Activated CD4-positive, alpha-beta memory T cell treated with anti-CD3 and anti-CD28 coated beads for 36 hours (primary cell): ENCODE measurements at regions not wholly inside any gene's neighbourhood (a gene's known extent, or its start where the extent isn't known, plus 50 kb on each side); places are given as distances from the start of the nearest gene placed in this dataset.

Experiments used
- CTCF ChIA-PET: fragments of 350-600 bp; sonication (Branson Sonifier 250); formaldehyde crosslinking; loops from one replicate; lab custom pipeline; 2021; ENCODE audit warnings: antibody characterized with exemption, inconsistent platforms; lab: Charles Lee
- POLR2A ChIA-PET: fragments of 350-600 bp; sonication (Branson Sonifier 250); formaldehyde crosslinking; loops from one replicate; lab custom pipeline; 2021; ENCODE audit warnings: antibody characterized with exemption; lab: Charles Lee
- DNase-seq: peaks from one replicate; pipeline ENCODE4 v3.0.0-alpha.2; 2020
- H3K27ac Mint-ChIP-seq: one replicate; pipeline ENCODE4 v1.8.0; 2021; ENCODE audit warnings: mixed read lengths
- H3K27me3 Mint-ChIP-seq: one replicate; pipeline ENCODE4 v1.8.0; 2021; ENCODE audit warnings: mixed read lengths
- H3K36me3 Mint-ChIP-seq: one replicate; pipeline ENCODE4 v1.8.0; 2021; ENCODE audit warnings: mixed read lengths
- H3K4me1 Mint-ChIP-seq: one replicate; pipeline ENCODE4 v1.8.0; 2021; ENCODE audit warnings: low read depth, mixed read lengths
- H3K4me3 Mint-ChIP-seq: one replicate; pipeline ENCODE4 v1.8.0; 2021; ENCODE audit warnings: mild to moderate bottlenecking, mixed read lengths
- H3K9me3 Mint-ChIP-seq: one replicate; pipeline ENCODE4 v1.8.0; 2021; ENCODE audit warnings: mixed read lengths
- intact Hi-C: fragments of 100-400 bp; cut with micrococcal nuclease; formaldehyde crosslinking; loops from one replicate; pipeline ENCODE4 v1.15.1; 2023

DNA sequence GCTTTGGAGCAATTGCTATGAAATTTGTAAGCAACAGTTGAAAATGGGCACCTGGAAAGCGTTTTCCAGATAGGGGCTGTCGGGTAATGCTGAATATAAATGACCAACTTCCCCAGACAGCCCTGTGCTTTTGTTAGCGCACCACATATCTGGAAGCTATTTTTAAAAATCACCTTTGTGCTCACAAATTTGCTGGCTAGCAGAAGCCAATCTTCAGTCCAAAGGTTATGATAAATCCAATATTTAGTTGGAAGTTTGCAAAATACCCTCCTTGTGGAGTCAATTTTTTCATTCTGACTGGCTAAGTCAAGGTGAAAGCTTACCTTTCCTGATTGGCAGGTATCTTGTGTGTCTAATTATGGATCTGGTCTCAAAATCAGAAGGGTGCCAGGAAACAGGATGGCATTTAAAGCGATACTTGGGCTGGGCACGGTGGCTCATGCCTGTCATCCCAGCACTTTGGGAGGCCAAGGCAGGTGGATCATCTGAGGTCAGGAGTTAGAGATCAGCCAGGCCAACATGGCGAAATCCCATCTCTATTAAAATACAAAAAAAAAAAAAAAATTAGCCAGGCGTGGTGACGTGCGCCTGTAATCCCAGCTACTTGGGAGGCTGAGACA is 124.1 kb upstream of the AJAP1 start:
- H3K9me3 Mint-ChIP-seq, result no peaks in the 10 kb centered on the region
- CTCF ChIA-PET, result no interaction called here
- no peak for DNase-seq
- H3K27me3 Mint-ChIP-seq, result peaks cover 9% of the 10 kb centered on the region
- H3K36me3 Mint-ChIP-seq, result no peaks in the 10 kb centered on the region
- H3K4me3 Mint-ChIP-seq, result no peak overlapping the region
- intact Hi-C loops, result no loop called here
- POLR2A ChIA-PET, result interaction anchor here (0.6 kb wide), 1 partner anchor 16 kb away, joined by 3 read pairs; no protein-coding TSS in a partner anchor
- no peak overlapping the region for H3K27ac Mint-ChIP-seq
- no peaks in the 10 kb centered on the region for H3K4me1 Mint-ChIP-seq

DNA sequence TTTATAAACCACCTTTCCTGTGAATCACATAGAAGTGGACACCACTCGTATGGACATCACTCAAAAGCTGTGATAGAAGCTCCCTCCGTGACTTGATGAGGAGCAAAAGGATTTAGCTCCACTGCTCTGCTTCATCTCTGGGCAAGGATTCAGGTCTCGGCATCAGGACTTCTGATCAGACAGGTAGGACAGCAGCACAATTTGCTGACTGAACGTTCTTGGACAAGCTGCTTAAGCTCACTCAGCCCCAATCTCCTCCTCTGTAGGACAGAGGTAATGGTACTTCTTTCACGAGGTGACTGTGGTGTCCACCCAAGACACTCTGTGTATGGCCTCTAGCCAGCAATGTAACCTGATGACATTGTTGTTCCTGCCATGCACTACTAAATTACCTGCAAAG is 122.6 kb upstream of the AJAP1 start:
- no peak for DNase-seq
- ChIA-PET CTCF (no interaction called here), POLR2A (no interaction called here)
- Mint-ChIP-seq H3K36me3 (no peaks in the 10 kb centered on the region), H3K4me1 (no peaks in the 10 kb centered on the region), H3K27ac (no peak overlapping the region), H3K9me3 (no peaks in the 10 kb centered on the region), H3K4me3 (no peak overlapping the region), H3K27me3 (peaks cover 9% of the 10 kb centered on the region)
- intact Hi-C loops, result no loop called here

- Mint-ChIP-seq H3K4me1 (no peaks in the 10 kb centered on the region), H3K9me3 (no peaks in the 10 kb centered on the region), H3K36me3 (no peaks in the 10 kb centered on the region), H3K27ac (no peak overlapping the region), H3K27me3 (peaks cover 7% of the 10 kb centered on the region), H3K4me3 (no peak overlapping the region)
- POLR2A ChIA-PET, result no interaction called here
- no peak for DNase-seq
- CTCF ChIA-PET, result no interaction called here
- intact Hi-C loops, result no loop called here
These were observed 121.8 kb upstream of the AJAP1 start for GRCh38 chr1:4532656-4533055.

- Mint-ChIP-seq H3K9me3 (peaks cover 10% of the 10 kb centered on the region), H3K27me3 (peaks cover 4% of the 10 kb centered on the region), H3K4me1 (no peaks in the 10 kb centered on the region), H3K27ac (no peak overlapping the region), H3K36me3 (no peaks in the 10 kb centered on the region), H3K4me3 (no peak overlapping the region)
- intact Hi-C loops, result no loop called here
- no peak for DNase-seq
- CTCF ChIA-PET, result no interaction called here
- POLR2A ChIA-PET, result no interaction called here
These were observed 107.5 kb upstream of the AJAP1 start for GRCh38 chr1:4546911-4547310.

DNA sequence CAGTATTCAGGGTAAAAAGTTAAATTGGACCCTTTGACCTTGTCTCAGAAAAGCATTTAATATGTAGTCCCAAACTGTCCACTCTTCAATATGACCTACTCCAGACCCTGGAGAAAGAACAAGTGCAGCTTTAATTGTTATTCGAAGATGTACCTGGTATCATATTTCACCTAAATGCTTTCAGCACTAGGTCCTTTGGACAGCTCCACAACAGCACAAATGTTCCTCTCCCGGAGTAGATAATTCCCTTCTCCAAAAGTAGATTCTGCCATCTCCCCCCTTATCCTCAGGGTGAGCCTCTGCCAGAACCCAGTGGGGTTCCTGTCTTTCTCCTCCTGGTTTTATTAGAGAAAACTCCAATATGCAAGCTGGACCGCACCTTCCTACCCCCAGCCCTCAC is 104.5 kb upstream of the AJAP1 start:
- no peaks in the 10 kb centered on the region for H3K36me3 Mint-ChIP-seq
- intact Hi-C loops, result no loop called here
- POLR2A ChIA-PET, result no interaction called here
- H3K27ac Mint-ChIP-seq, result no peak overlapping the region
- H3K4me1 Mint-ChIP-seq, result no peaks in the 10 kb centered on the region
- H3K9me3 Mint-ChIP-seq, result no peaks in the 10 kb centered on the region
- H3K27me3 Mint-ChIP-seq, result peaks cover 10% of the 10 kb centered on the region
- no peak for DNase-seq
- CTCF ChIA-PET, result no interaction called here
- H3K4me3 Mint-ChIP-seq, result no peak overlapping the region

DNA sequence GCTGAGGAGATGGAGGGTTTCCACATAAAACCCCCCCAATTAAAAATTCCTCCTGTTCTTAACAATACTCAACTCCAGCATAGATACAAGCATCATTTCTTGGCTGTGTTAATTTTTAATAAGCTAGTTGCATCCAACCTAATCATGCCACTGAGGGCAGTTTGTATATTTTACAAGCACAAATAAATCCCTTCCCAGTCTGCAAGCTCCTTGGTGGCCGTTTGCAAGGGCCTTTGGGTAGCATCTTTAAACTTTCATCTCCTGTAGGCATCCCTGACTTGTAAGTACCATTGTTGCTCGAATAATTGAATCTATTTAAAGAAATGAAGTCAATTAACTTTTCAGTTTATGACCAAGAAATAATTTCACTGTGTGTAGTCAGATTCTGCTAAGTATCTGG is 103.5 kb upstream of the AJAP1 start:
- H3K9me3 Mint-ChIP-seq, result no peaks in the 10 kb centered on the region
- H3K36me3 Mint-ChIP-seq, result no peaks in the 10 kb centered on the region
- H3K27me3 Mint-ChIP-seq, result peaks cover 13% of the 10 kb centered on the region
- ChIA-PET CTCF (no interaction called here), POLR2A (no interaction called here)
- no peak overlapping the region for H3K4me3 Mint-ChIP-seq
- H3K27ac Mint-ChIP-seq, result no peak overlapping the region
- DNase-seq, result no peak
- intact Hi-C loops, result no loop called here
- H3K4me1 Mint-ChIP-seq, result no peaks in the 10 kb centered on the region

DNA sequence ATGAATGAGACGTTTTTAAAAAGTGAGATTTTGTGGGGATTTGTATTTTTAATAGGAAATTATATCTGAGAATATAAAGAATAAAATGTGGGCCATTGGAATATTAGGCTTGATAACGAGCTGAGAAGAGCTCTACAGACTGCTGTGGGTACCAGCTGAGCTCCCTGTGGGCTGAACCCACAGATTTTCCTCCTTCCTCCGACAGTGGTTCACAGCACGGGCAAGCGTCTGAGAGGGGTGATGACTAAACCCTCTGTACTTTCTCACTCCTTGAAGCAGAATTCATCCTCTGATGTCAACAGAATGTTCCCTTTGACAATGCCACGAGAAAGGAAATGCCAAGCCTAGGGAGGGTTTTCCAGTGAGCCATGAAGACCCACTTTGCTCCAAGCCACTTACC is 102.7 kb upstream of the AJAP1 start:
- Mint-ChIP-seq H3K36me3 (no peaks in the 10 kb centered on the region), H3K27ac (no peak overlapping the region), H3K27me3 (peaks cover 10% of the 10 kb centered on the region), H3K4me3 (no peak overlapping the region), H3K4me1 (no peaks in the 10 kb centered on the region), H3K9me3 (no peaks in the 10 kb centered on the region)
- ChIA-PET CTCF (no interaction called here), POLR2A (no interaction called here)
- no peak for DNase-seq
- intact Hi-C loops, result no loop called here

DNA sequence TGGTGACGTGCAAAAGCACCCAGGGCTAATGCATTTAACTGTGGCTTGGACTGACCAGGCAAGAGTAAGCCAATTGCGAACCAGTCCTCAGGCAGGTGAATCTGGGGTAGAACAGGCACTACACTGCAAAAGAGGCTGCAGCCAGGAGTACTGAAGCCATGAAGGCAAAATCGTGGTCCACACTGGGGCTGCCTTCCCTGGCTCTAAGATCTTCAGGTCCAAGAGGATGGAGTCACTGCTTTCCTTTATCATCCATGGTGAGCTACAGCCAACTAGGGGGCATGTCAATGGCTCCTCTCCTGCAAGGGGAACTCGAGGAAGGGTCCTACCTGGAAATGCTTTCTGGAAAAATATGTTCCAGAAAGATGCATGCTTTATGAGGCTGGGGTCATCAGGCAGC is 100.6 kb upstream of the AJAP1 start:
- Mint-ChIP-seq H3K27ac (no peak overlapping the region), H3K9me3 (no peaks in the 10 kb centered on the region), H3K36me3 (no peaks in the 10 kb centered on the region), H3K4me3 (no peak overlapping the region), H3K4me1 (no peaks in the 10 kb centered on the region), H3K27me3 (peaks cover 10% of the 10 kb centered on the region)
- ChIA-PET CTCF (no interaction called here), POLR2A (no interaction called here)
- no peak for DNase-seq
- intact Hi-C loops, result no loop called here

- no peak for DNase-seq
- CTCF ChIA-PET, result no interaction called here
- Mint-ChIP-seq H3K36me3 (no peaks in the 10 kb centered on the region), H3K4me3 (no peak overlapping the region), H3K27me3 (peaks cover 13% of the 10 kb centered on the region), H3K4me1 (no peaks in the 10 kb centered on the region), H3K27ac (no peak overlapping the region), H3K9me3 (no peaks in the 10 kb centered on the region)
- intact Hi-C loops, result no loop called here
- POLR2A ChIA-PET, result no interaction called here
These were observed 100.0 kb upstream of the AJAP1 start for GRCh38 chr1:4554271-4554865.

- H3K27ac Mint-ChIP-seq, result no peak overlapping the region
- ChIA-PET CTCF (no interaction called here), POLR2A (no interaction called here)
- no peaks in the 10 kb centered on the region for H3K4me1 Mint-ChIP-seq
- H3K4me3 Mint-ChIP-seq, result no peak overlapping the region
- no peak for DNase-seq
- peaks cover 13% of the 10 kb centered on the region for H3K27me3 Mint-ChIP-seq
- intact Hi-C loops, result no loop called here
- no peaks in the 10 kb centered on the region for H3K36me3 Mint-ChIP-seq
- H3K9me3 Mint-ChIP-seq, result no peaks in the 10 kb centered on the region
These were observed 96.5 kb upstream of the AJAP1 start for GRCh38 chr1:4557949-4558348.

DNA sequence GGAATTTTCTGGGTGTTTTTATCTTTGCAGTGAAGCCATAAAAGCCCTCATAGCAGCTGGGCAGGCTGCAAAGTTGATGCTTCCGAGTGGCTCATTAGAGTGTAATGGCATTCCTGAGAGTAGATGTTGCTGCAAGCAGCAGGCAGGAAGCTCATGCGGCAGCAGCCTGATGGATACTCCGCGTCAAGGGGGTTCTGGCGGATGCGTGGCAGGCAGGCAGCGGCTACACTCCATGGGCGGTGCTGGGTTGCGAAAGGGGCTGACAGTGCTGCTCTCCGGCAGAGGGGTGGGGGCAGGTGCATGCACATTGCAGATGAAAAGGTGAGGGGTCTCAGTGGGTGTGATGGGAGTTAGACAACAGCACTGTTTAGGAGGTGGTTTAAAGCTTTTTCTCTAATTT is 93.2 kb upstream of the AJAP1 start:
- no peak overlapping the region for H3K27ac Mint-ChIP-seq
- H3K36me3 Mint-ChIP-seq, result no peaks in the 10 kb centered on the region
- POLR2A ChIA-PET, result no interaction called here
- no peak overlapping the region for H3K4me3 Mint-ChIP-seq
- CTCF ChIA-PET, result no interaction called here
- no peaks in the 10 kb centered on the region for H3K4me1 Mint-ChIP-seq
- intact Hi-C loops, result no loop called here
- H3K9me3 Mint-ChIP-seq, result no peaks in the 10 kb centered on the region
- DNase-seq, result no peak
- peaks cover 19% of the 10 kb centered on the region for H3K27me3 Mint-ChIP-seq

DNA sequence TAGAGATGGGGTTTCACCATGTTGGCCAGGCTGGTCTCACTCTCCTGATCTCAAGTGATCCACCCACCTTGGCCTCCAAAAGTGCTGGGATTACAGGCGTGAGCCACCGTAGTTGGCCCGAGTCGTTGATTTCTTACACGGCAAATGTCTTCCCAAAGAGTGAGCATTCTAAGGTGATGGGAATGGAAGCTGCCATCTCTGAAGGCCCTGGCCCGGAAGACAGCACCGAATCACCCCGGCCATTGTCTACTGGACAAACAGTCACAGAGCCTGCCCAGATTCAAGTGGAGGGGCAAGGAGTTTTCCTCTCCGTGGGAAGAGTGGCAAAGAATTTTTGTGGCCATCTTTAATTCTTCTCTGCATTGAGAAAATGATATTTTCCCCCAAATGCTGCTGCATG is 92.1 kb upstream of the AJAP1 start:
- no peak overlapping the region for H3K27ac Mint-ChIP-seq
- H3K27me3 Mint-ChIP-seq, result peaks cover 22% of the 10 kb centered on the region
- H3K4me3 Mint-ChIP-seq, result no peak overlapping the region
- intact Hi-C loops, result no loop called here
- H3K4me1 Mint-ChIP-seq, result no peaks in the 10 kb centered on the region
- POLR2A ChIA-PET, result no interaction called here
- DNase-seq, result no peak
- no peaks in the 10 kb centered on the region for H3K36me3 Mint-ChIP-seq
- no peaks in the 10 kb centered on the region for H3K9me3 Mint-ChIP-seq
- CTCF ChIA-PET, result no interaction called here

- CTCF ChIA-PET, result no interaction called here
- no peak overlapping the region for H3K4me3 Mint-ChIP-seq
- H3K27me3 Mint-ChIP-seq, result peaks cover 22% of the 10 kb centered on the region
- H3K4me1 Mint-ChIP-seq, result no peaks in the 10 kb centered on the region
- H3K27ac Mint-ChIP-seq, result no peak overlapping the region
- H3K9me3 Mint-ChIP-seq, result no peaks in the 10 kb centered on the region
- POLR2A ChIA-PET, result no interaction called here
- DNase-seq, result no peak
- H3K36me3 Mint-ChIP-seq, result no peaks in the 10 kb centered on the region
- intact Hi-C loops, result no loop called here
These were observed 90.8 kb upstream of the AJAP1 start for GRCh38 chr1:4563586-4563985.
